RWPE2 (cell line): ENCODE measurements at regions not wholly inside any gene's neighbourhood (a gene's known extent, or its start where the extent isn't known, plus 50 kb on each side); places are given as distances from the start of the nearest gene placed in this dataset.

Source experiments
- ATAC-seq: fragments of 200-7000 bp; cut with Tn5 transposase; 3 replicates; pipeline ENCODE4 v1.9.1; 2021; ENCODE audit warnings: low read depth
- DNase-seq: peaks from one replicate; pipeline ENCODE4 v3.0.0-alpha.2; 2020; ENCODE audit warnings: low spot score
- H3K27ac ChIP-seq: fragments of 450-650 bp; 2 replicates; pipeline ENCODE4 v1.5.1; 2017; ENCODE audit warnings: mild to moderate bottlenecking; ENCODE audit not compliant: poor library complexity, severe bottlenecking
- H3K27me3 ChIP-seq: fragments of 250-450 bp; sonication (Bioruptor Pico); 2 replicates; pipeline ENCODE4 v1.5.1; 2021; ENCODE audit warnings: mild to moderate bottlenecking, moderate library complexity; ENCODE audit not compliant: insufficient read depth, poor library complexity, severe bottlenecking
- H3K36me3 ChIP-seq: fragments of 250-450 bp; sonication (Bioruptor Pico); 2 replicates; pipeline ENCODE4 v1.5.1; 2020; ENCODE audit warnings: low read depth, mild to moderate bottlenecking, moderate library complexity
- H3K4me1 ChIP-seq: fragments of 250-450 bp; sonication (Bioruptor Pico); 2 replicates; pipeline ENCODE4 v1.5.1; 2021; ENCODE audit warnings: mild to moderate bottlenecking, moderate library complexity; ENCODE audit not compliant: insufficient read depth, poor library complexity, severe bottlenecking
- H3K4me3 ChIP-seq: fragments of 250-450 bp; sonication (Bioruptor Pico); 2 replicates; pipeline ENCODE4 v1.5.1; 2021; ENCODE audit warnings: mild to moderate bottlenecking, moderate library complexity; ENCODE audit not compliant: severe bottlenecking
- H3K9me3 ChIP-seq: fragments of 250-450 bp; sonication (Bioruptor Pico); 2 replicates; pipeline ENCODE4 v1.5.1; 2021; ENCODE audit warnings: mild to moderate bottlenecking, moderate library complexity; ENCODE audit not compliant: severe bottlenecking
- TF ChIP-seq, protein P1 (sequence below): fragments of 450-650 bp; IDR thresholded peaks from one replicate; pipeline ENCODE4 v1.5.1; 2017; ENCODE audit warnings: mild to moderate bottlenecking, moderate library complexity; ENCODE audit not compliant: poor library complexity, severe bottlenecking

DNA sequence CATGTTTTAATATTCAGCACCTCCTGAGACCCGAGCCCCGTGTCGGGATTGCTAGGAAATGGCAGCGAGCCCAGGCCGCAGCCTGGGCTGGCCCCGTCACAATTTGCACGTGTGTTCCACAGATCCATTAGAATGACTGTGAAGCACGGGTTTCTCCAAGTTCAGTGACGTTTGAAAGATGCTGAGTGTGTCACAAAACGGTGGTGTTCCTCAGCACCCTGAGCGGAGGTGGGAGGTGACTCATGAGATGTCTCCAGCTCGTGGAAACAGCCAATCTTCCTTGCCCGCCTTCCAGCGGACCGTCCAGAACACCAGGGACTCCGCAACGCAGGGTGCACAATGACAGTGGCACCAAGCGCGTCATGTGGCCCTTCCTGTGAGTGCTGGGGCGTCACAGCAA, 412.8 kb downstream of the IRX2 start:
- Histone ChIP-seq H3K9me3 (no peaks in the 10 kb centered on the region), H3K36me3 (no peaks in the 10 kb centered on the region), H3K27ac (no peak overlapping the region), H3K4me3 (no peak overlapping the region), H3K4me1 (no peaks in the 10 kb centered on the region), H3K27me3 (peaks cover 30% of the 10 kb centered on the region)
- TF ChIP-seq, protein P1, sequence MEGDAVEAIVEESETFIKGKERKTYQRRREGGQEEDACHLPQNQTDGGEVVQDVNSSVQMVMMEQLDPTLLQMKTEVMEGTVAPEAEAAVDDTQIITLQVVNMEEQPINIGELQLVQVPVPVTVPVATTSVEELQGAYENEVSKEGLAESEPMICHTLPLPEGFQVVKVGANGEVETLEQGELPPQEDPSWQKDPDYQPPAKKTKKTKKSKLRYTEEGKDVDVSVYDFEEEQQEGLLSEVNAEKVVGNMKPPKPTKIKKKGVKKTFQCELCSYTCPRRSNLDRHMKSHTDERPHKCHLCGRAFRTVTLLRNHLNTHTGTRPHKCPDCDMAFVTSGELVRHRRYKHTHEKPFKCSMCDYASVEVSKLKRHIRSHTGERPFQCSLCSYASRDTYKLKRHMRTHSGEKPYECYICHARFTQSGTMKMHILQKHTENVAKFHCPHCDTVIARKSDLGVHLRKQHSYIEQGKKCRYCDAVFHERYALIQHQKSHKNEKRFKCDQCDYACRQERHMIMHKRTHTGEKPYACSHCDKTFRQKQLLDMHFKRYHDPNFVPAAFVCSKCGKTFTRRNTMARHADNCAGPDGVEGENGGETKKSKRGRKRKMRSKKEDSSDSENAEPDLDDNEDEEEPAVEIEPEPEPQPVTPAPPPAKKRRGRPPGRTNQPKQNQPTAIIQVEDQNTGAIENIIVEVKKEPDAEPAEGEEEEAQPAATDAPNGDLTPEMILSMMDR, result no peak
- ATAC-seq (no peak), DNase-seq (peak; percentile 39)

DNA sequence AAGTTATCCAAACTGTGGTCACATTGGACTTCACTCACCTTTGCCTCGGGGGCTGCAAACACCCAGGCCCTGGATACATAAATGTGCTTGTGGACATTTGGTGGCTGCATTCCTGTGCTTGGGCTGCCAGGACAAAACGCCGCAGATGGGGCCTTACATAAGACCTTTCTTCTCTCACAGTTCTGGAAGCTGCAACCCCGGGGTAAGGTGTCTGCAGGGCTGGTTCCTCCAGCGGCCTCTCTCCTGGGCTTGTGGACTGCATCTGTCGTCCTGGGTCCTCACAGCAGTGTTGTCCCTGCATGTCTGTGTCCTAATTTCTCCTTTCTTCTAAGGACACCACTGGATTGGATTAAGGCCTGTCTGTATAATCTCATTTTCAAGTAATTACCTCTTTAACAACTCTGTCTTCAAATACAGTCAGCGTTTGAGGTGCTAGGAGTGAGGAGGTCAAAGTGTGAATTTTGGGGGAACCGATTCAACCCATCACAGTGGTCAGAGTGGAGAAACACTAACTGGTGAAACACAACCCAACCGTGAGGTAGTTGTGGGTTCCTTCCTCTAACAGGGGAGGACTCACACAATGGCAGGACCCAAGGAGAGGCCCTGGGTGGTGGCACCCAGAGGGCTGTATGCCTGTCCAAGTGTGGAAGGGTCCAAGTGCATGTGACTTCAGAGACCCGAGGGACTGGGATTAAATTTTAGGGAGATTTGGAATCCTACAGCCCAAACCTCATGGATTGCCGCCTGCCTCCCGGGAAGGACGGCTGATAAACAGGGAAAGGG, 415.6 kb downstream of the IRX2 start:
- Histone ChIP-seq H3K9me3 (peaks cover 3% of the 10 kb centered on the region), H3K27me3 (peaks cover 12% of the 10 kb centered on the region), H3K4me1 (no peaks in the 10 kb centered on the region), H3K36me3 (no peaks in the 10 kb centered on the region), H3K4me3 (no peak overlapping the region), H3K27ac (no peak overlapping the region)
- ATAC-seq (no peak), DNase-seq (peak; percentile 30)
- TF ChIP-seq, protein P1, result no peak

DNA sequence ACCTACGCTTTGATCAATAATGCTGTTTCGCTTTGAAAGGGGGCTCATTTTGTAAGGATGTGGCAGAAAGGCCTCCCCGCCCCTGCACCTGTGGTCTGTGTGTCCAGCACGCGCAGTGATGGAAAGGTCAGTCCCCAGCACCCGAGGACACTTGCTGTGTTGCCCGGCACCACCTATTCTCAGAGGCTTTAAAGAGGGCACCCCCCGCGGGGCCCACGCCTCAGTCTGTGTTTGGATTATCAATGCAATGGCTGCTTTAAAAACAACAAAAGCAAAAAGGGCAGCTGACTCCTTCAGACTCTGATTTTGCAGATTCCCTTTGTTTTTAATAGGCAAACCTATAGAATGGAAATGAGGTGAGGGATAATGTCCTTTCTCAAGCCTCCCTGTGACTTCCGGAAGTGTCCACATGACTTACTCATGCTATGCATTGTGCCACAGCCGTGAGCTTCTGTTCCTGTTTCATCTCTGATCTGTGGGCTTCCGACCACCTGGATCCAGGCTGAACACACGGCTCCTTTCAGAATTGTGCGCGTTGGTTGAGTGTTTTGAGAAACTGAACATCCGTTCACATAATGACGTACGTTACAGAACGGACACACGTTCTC, 416.2 kb downstream of the IRX2 start:
- peaks cover 8% of the 10 kb centered on the region for H3K9me3 ChIP-seq
- ATAC-seq (no peak), DNase-seq (peak; percentile 45)
- TF ChIP-seq, protein P1, result no peak
- no peaks in the 10 kb centered on the region for H3K4me1 ChIP-seq
- H3K27me3 ChIP-seq, result peaks cover 11% of the 10 kb centered on the region
- H3K36me3 ChIP-seq, result no peaks in the 10 kb centered on the region
- H3K27ac ChIP-seq, result no peak overlapping the region
- H3K4me3 ChIP-seq, result no peak overlapping the region

DNA sequence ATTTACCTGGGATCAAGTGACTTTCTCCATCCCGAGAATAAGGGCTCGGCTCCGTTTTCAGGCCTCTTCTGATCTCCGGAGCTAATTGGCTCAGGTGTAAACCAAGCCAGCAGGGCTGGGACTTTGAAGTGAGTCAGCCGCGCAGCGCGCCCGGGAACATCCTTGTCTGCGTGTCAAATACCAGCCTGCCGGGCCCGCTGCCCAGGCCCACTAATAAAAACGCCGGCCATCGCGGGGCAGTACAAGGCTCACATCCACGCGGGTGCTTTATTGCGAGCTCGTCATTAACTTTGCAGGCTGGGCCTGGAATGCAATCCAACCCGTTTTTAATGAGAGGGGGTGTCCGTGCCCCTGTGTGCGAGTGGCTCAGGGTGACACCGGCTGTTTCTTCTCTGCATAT, 416.8 kb downstream of the IRX2 start:
- no peak overlapping the region for H3K4me3 ChIP-seq
- H3K9me3 ChIP-seq, result peaks cover 8% of the 10 kb centered on the region
- TF ChIP-seq, protein P1, result no peak
- peak; percentile 80 for ATAC-seq
- peaks cover 8% of the 10 kb centered on the region for H3K27me3 ChIP-seq
- H3K4me1 ChIP-seq, result no peaks in the 10 kb centered on the region
- DNase-seq, result peak; percentile 64
- no peak overlapping the region for H3K27ac ChIP-seq
- H3K36me3 ChIP-seq, result no peaks in the 10 kb centered on the region

DNA sequence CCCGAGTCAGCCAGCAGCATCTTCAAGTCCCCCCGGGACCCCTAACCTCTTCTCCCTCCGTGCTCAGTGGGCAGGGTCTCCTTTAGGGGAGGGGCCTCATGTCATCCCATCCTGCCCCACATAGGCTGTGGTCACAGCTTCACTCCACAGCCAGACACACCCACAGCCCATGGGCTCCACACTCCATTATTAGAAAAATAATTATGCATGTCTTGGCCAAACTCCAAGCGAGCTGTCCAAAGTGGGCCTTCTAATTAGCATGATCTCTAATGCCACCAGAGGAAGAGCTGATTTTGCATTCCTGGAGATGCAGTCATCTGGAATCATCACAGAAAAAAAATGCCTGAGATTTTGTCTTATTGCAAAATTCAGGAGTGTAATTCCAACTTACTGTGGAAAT, 418.2 kb downstream of the IRX2 start:
- DNase-seq (peak; percentile 22), ATAC-seq (no peak)
- peaks cover 8% of the 10 kb centered on the region for H3K9me3 ChIP-seq
- H3K27me3 ChIP-seq, result peaks cover 3% of the 10 kb centered on the region
- H3K4me3 ChIP-seq, result no peak overlapping the region
- no peak overlapping the region for H3K27ac ChIP-seq
- H3K4me1 ChIP-seq, result no peaks in the 10 kb centered on the region
- H3K36me3 ChIP-seq, result no peaks in the 10 kb centered on the region
- TF ChIP-seq, protein P1, result no peak
